H7 (cell line): ENCODE measurements at regions not wholly inside any gene's neighbourhood (a gene's known extent, or its start where the extent isn't known, plus 50 kb on each side); places are given as distances from the start of the nearest gene placed in this dataset.

Experiments
- DNase-seq: peaks from one replicate; pipeline ENCODE4 v3.0.0; 2012
- H3K27me3 ChIP-seq: 2 replicates; pipeline ENCODE4 v1.6.0; 2011; ENCODE audit warnings: mild to moderate bottlenecking, low read length; ENCODE audit not compliant: control insufficient read depth, insufficient read depth
- H3K36me3 ChIP-seq: replicated peaks from 2 replicates; pipeline ENCODE4 v1.5.1; 2011; ENCODE audit warnings: low read length; ENCODE audit not compliant: control insufficient read depth, insufficient read depth
- H3K4me3 ChIP-seq: 2 replicates; pipeline ENCODE4 v1.5.1; 2011; ENCODE audit warnings: low read depth, mild to moderate bottlenecking, control low read depth, low read length, moderate library complexity; ENCODE audit not compliant: insufficient read depth

GRCh38 chr5:2334719-2335118 is 416.8 kb downstream of the IRX2 start:
- no peak overlapping the region for H3K4me3 ChIP-seq
- DNase-seq = peak; percentile 64
- H3K36me3 ChIP-seq = no peaks in the 10 kb centered on the region
- no peaks in the 10 kb centered on the region for H3K27me3 ChIP-seq

- Histone ChIP-seq H3K27me3 (no peaks in the 10 kb centered on the region), H3K4me3 (no peak overlapping the region), H3K36me3 (no peaks in the 10 kb centered on the region)
- DNase-seq = no peak
These were observed 418.2 kb downstream of the IRX2 start for GRCh38 chr5:2333291-2333690.

GRCh38 chr5:2332521-2332920 is 419.0 kb downstream of the IRX2 start:
- DNase-seq = no peak
- Histone ChIP-seq H3K36me3 (no peaks in the 10 kb centered on the region), H3K27me3 (no peaks in the 10 kb centered on the region), H3K4me3 (no peak overlapping the region)

- DNase-seq = peak; percentile 20
- Histone ChIP-seq H3K36me3 (no peaks in the 10 kb centered on the region), H3K4me3 (no peak overlapping the region), H3K27me3 (no peaks in the 10 kb centered on the region)
These were observed 420.9 kb downstream of the IRX2 start for GRCh38 chr5:2330325-2331130.

- no peaks in the 10 kb centered on the region for H3K36me3 ChIP-seq
- H3K27me3 ChIP-seq = no peaks in the 10 kb centered on the region
- no peak overlapping the region for H3K4me3 ChIP-seq
- peak; percentile 61 for DNase-seq
These were observed 421.7 kb downstream of the IRX2 start for GRCh38 chr5:2329741-2330140.

GRCh38 chr5:2326601-2327000 is 424.9 kb downstream of the IRX2 start:
- H3K4me3 ChIP-seq = no peak overlapping the region
- DNase-seq = no peak
- H3K36me3 ChIP-seq = no peaks in the 10 kb centered on the region
- H3K27me3 ChIP-seq = no peaks in the 10 kb centered on the region

GRCh38 chr5:2324788-2325187 is 426.7 kb downstream of the IRX2 start:
- DNase-seq = no peak
- H3K4me3 ChIP-seq = no peak overlapping the region
- no peaks in the 10 kb centered on the region for H3K27me3 ChIP-seq
- no peaks in the 10 kb centered on the region for H3K36me3 ChIP-seq

GRCh38 chr5:2320611-2321010 is 430.9 kb downstream of the IRX2 start:
- DNase-seq = no peak
- H3K4me3 ChIP-seq = no peak overlapping the region
- no peaks in the 10 kb centered on the region for H3K27me3 ChIP-seq
- no peaks in the 10 kb centered on the region for H3K36me3 ChIP-seq

- no peak overlapping the region for H3K4me3 ChIP-seq
- no peaks in the 10 kb centered on the region for H3K27me3 ChIP-seq
- DNase-seq = no peak
- H3K36me3 ChIP-seq = no peaks in the 10 kb centered on the region
These were observed 433.9 kb downstream of the IRX2 start for GRCh38 chr5:2317540-2317939.

- Histone ChIP-seq H3K36me3 (no peaks in the 10 kb centered on the region), H3K4me3 (no peak overlapping the region), H3K27me3 (no peaks in the 10 kb centered on the region)
- DNase-seq = no peak
These were observed 429.1 kb upstream of the IRX4 start for GRCh38 chr5:2311851-2312250.

GRCh38 chr5:2310946-2311345 is 428.2 kb upstream of the IRX4 start:
- no peaks in the 10 kb centered on the region for H3K36me3 ChIP-seq
- H3K4me3 ChIP-seq = no peak overlapping the region
- DNase-seq = no peak
- no peaks in the 10 kb centered on the region for H3K27me3 ChIP-seq

GRCh38 chr5:2307631-2308030 is 424.9 kb upstream of the IRX4 start:
- DNase-seq = no peak
- no peaks in the 10 kb centered on the region for H3K27me3 ChIP-seq
- H3K4me3 ChIP-seq = no peak overlapping the region
- H3K36me3 ChIP-seq = no peaks in the 10 kb centered on the region

- no peak for DNase-seq
- no peak overlapping the region for H3K4me3 ChIP-seq
- no peaks in the 10 kb centered on the region for H3K27me3 ChIP-seq
- no peaks in the 10 kb centered on the region for H3K36me3 ChIP-seq
These were observed 424.0 kb upstream of the IRX4 start for GRCh38 chr5:2306711-2307110.

- Histone ChIP-seq H3K36me3 (no peaks in the 10 kb centered on the region), H3K4me3 (no peak overlapping the region), H3K27me3 (no peaks in the 10 kb centered on the region)
- DNase-seq = no peak
These were observed 420.8 kb upstream of the IRX4 start for GRCh38 chr5:2303431-2304100.

- H3K27me3 ChIP-seq = no peaks in the 10 kb centered on the region
- no peak for DNase-seq
- no peaks in the 10 kb centered on the region for H3K36me3 ChIP-seq
- no peak overlapping the region for H3K4me3 ChIP-seq
These were observed 419.4 kb upstream of the IRX4 start for GRCh38 chr5:2302169-2302568.
